ENCODE measurements at regions not wholly inside any gene's neighbourhood (a gene's known extent, or its start where the extent isn't known, plus 50 kb on each side); places are given as distances from the start of the nearest gene placed in this dataset.

DNA sequence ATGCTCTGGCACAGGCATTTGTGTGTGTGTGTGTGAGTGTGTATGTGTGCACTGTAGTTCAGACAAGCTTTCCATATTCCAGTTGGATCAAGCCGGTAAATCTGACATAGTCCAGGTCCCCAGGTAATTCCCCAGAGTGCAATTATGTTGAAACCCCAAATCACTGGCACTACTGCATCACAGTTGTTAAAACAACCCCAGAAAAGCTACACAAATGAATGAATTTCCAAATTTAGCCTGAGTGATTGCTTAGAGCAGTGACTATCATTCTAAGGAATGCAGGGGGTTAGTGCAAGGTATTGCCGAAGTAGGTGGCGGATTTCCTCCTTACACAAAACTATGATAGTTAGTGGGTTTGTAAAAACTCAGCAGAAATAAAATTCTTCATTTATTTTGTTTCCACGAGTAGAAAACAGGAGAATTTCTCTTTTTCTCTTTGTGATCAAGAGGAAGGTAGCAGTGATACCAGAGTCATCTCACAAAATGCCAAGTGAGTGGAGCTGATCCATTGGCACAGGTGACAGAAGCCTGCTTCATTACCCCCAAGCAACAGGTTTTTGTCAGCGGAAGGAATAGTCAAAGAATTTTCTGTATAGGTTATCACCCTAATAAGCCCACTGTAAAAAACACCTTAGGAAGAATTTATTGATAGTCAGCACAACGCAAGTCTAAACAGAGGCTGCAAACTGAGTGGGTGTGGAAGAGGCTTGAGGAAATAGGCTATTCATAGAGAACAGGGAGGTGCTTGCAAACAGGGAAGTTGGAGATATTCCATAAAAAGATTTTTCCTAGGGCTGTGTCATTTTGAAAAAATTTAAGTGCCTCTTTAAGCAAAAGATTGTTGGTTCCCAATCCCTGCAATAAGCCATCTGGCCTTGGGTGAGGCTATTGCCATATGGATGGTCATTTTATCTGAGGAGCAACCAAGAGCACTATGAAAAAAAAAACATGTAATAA, 385.1 kb downstream of the CHSY3 start:
- no peaks in the 10 kb centered on the region for H3K36me3 ChIP-seq
- H3K27ac ChIP-seq = peak overlapping the region; percentile 62 to 75
- TF ChIP-seq, protein P1, sequence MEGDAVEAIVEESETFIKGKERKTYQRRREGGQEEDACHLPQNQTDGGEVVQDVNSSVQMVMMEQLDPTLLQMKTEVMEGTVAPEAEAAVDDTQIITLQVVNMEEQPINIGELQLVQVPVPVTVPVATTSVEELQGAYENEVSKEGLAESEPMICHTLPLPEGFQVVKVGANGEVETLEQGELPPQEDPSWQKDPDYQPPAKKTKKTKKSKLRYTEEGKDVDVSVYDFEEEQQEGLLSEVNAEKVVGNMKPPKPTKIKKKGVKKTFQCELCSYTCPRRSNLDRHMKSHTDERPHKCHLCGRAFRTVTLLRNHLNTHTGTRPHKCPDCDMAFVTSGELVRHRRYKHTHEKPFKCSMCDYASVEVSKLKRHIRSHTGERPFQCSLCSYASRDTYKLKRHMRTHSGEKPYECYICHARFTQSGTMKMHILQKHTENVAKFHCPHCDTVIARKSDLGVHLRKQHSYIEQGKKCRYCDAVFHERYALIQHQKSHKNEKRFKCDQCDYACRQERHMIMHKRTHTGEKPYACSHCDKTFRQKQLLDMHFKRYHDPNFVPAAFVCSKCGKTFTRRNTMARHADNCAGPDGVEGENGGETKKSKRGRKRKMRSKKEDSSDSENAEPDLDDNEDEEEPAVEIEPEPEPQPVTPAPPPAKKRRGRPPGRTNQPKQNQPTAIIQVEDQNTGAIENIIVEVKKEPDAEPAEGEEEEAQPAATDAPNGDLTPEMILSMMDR (IDR thresholded peaks at IDR 0.05) = no peak
- H3K27me3 ChIP-seq = no peaks in the 10 kb centered on the region
- H3K9me3 ChIP-seq = no peaks in the 10 kb centered on the region
- peak overlapping the region in 1 of 2 donors; percentile 20 for H3K4me3 ChIP-seq
- intact Hi-C loops (cut with DNase I) = loop anchor here (5.0 kb wide), 3 partner anchors 48 to 387 kb away; partner anchors contain the start of gene CHSY3
- H3K4me1 ChIP-seq = peaks cover 0 to 25% of the 10 kb centered on the region in 2 donors
- DNase-seq (ENCODE audit: low spot score in 2 of 2) = peak in 1 of 2 donors; percentile 66

DNA sequence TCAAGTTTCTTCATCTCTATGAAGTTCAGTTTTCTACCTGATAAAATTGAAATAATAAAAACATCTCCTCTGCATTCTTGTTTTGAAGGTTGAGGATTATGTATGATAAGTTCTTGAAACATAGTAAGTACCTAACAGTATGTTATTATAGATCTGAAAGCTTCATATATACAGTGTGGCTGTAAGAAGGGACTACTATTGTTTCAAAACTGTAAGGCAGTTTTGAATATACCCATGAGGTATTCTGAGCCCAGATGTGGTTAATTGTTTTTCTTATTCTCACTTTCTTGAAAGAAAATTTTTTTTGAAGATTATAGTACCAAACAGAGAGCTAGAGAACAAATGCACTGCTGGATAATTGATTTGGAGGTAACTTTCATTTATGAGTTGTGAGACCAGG, 383.2 kb downstream of the CHSY3 start:
- Histone ChIP-seq H3K36me3 (no peaks in the 10 kb centered on the region), H3K4me1 (peaks cover 0 to 28% of the 10 kb centered on the region in 2 donors), H3K27me3 (no peaks in the 10 kb centered on the region), H3K27ac (peak overlapping the region in 1 of 2 donors; percentile 41), H3K4me3 (no peak overlapping the region), H3K9me3 (no peaks in the 10 kb centered on the region)
- intact Hi-C loops (cut with DNase I) = loop anchor here (5.0 kb wide), 3 partner anchors 50 to 385 kb away; partner anchors contain the start of gene CHSY3
- TF ChIP-seq, protein P1 (IDR thresholded peaks at IDR 0.05) = no peak
- DNase-seq (ENCODE audit: low spot score in 2 of 2) = no peak

DNA sequence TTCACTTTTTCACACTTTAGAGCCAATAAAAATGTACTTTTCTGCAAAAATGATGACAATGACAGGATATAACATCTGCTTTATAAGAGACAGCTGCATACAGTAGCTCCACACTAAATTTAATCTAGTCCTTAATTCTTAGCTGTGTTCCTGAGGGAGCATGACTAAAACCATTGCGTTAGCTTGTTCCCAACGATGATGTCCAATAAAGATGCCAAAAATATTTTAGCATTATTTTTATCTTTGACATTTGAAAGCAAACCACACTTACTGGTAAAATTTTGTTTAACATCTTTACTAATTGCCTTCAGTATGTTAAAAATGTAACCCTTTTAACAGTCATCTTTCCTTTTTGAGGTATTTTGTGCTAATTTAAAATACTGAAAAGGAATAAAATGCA, 382.7 kb downstream of the CHSY3 start:
- no peaks in the 10 kb centered on the region for H3K27me3 ChIP-seq
- H3K4me1 ChIP-seq = peaks cover 0 to 29% of the 10 kb centered on the region in 2 donors
- intact Hi-C loops (cut with DNase I) = loop anchor here (5.0 kb wide), 3 partner anchors 50 to 385 kb away; partner anchors contain the start of gene CHSY3
- H3K27ac ChIP-seq = peak overlapping the region in 1 of 2 donors; percentile 41
- TF ChIP-seq, protein P1 (IDR thresholded peaks at IDR 0.05) = no peak
- no peaks in the 10 kb centered on the region for H3K9me3 ChIP-seq
- H3K36me3 ChIP-seq = no peaks in the 10 kb centered on the region
- no peak for DNase-seq (ENCODE audit: low spot score in 2 of 2)
- no peak overlapping the region for H3K4me3 ChIP-seq

DNA sequence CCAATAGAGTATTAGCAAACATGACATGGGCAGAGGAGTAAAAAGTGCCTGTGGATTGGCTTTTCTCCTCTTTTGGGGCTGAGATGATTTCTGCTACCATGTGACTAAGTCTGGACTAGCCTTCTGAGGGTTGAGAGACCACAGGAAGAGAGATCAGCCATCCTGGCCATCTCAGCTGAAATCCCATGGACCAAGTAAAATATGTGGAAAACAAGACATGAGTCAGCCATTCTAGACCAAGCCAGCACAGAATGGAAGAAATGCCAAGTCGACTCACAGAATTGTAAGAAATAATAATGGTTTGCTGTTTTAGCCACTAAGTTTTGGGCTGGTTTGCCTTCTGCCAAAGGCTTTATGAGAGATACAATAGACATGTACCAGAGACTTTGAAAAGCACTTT, 377.8 kb downstream of the CHSY3 start:
- intact Hi-C loops (cut with DNase I) = no loop called here
- peak in 1 of 2 donors; percentile 72 for DNase-seq (ENCODE audit: low spot score in 2 of 2)
- peak overlapping the region; percentile 76 to 82 for H3K27ac ChIP-seq
- no peak overlapping the region for H3K4me3 ChIP-seq
- H3K4me1 ChIP-seq = peaks cover 0 to 22% of the 10 kb centered on the region in 2 donors
- no peaks in the 10 kb centered on the region for H3K9me3 ChIP-seq
- TF ChIP-seq, protein P1 (IDR thresholded peaks at IDR 0.05) = no peak
- H3K27me3 ChIP-seq = no peaks in the 10 kb centered on the region
- H3K36me3 ChIP-seq = no peaks in the 10 kb centered on the region

DNA sequence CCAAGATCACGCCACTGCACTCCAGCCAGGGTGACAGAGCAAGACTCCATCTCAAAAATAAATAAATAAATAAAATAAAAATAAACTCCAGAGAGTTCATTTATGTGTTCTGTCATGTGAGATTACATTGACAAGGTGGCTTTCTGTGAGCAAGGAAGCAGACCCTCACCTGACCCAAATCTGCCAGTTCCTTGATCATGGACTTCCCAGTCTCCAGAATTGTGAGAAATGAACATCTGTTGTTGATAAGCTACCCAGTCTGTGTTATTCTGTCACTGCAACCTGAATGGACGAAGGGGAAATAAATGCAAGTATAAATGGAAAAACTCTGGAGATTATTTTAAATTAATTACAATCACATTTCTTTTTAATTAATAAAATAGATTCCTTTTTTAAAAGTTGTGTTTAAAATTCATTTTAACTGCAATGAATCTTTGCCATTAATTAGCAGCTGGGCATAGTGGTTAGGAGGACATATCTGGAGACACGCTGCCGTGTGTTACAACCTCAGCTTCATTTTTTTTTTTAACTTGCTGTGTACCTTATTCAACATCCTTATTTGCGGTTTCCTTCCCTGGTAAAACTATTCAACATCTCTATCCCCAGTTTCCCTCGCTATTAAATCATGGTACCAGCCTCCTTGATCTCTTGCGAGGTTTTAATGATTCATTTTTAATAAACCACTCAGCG, 376.4 kb downstream of the CHSY3 start:
- intact Hi-C loops (cut with DNase I) = no loop called here
- H3K4me3 ChIP-seq = no peak overlapping the region
- TF ChIP-seq, protein P1 (IDR thresholded peaks at IDR 0.05) = no peak
- H3K4me1 ChIP-seq = peaks cover 0 to 17% of the 10 kb centered on the region in 2 donors
- peak overlapping the region; percentile 59 to 65 for H3K27ac ChIP-seq
- no peak for DNase-seq (ENCODE audit: low spot score in 2 of 2)
- H3K27me3 ChIP-seq = no peaks in the 10 kb centered on the region
- H3K36me3 ChIP-seq = no peaks in the 10 kb centered on the region
- H3K9me3 ChIP-seq = no peaks in the 10 kb centered on the region

Data from ascending aorta (tissue), 2 donors.